Large intestine (tissue), 3 donors: ENCODE measurements at regions not wholly inside any gene's neighbourhood (a gene's known extent, or its start where the extent isn't known, plus 50 kb on each side); places are given as distances from the start of the nearest gene placed in this dataset.
A peak's percentile ranks its signal among the peaks of the same experiment; 100 is the strongest.
"Not testable (repeated sequence)": the region's sequence is repeated elsewhere in the genome, so short reads cannot be mapped to it uniquely, and the experiment has no call there.

Source experiments
- DNase-seq, 2 donors: peaks; one replicate each; pipeline versions ENCODE4 v3.0.0 to v3.0.0-alpha.2; 2013
- H3K27ac ChIP-seq: one replicate; pipeline ENCODE4 v1.5.1; 2013; ENCODE audit warnings: low read length
- H3K27me3 ChIP-seq: 2 replicates; pipeline ENCODE4 v1.6.1; 2013; ENCODE audit warnings: low read length; ENCODE audit not compliant: control insufficient read depth, insufficient read depth
- H3K36me3 ChIP-seq: 2 replicates; pipeline ENCODE4 v1.6.1; 2013; ENCODE audit warnings: low read length; ENCODE audit not compliant: control insufficient read depth, insufficient read depth
- H3K4me1 ChIP-seq: one replicate; pipeline ENCODE4 v1.6.1; 2013; ENCODE audit warnings: low read length; ENCODE audit not compliant: control insufficient read depth, insufficient read depth
- H3K4me3 ChIP-seq: one replicate; pipeline ENCODE4 v1.5.1; 2013; ENCODE audit warnings: low read length
- H3K9me3 ChIP-seq: one replicate; pipeline ENCODE4 v1.6.1; 2013; ENCODE audit warnings: mild to moderate bottlenecking, low read depth, low read length, moderate library complexity; ENCODE audit not compliant: control insufficient read depth
- WGBS: methylation state at CpG from one replicate; pipeline ENCODE4 v1.1.5; 2013; ENCODE audit warnings: low lambda C conversion rate; ENCODE audit not compliant: insufficient coverage; 5-methylcytosine and 5-hydroxymethylcytosine counted together

GRCh38 chr10:90293616-90294015 is 564.2 kb downstream of the HTR7 start:
- whole genome bisulfite sequencing = 0% methylated on average over 2 of the region's 4 CpGs
- Histone ChIP-seq H3K27ac (no peak overlapping the region), H3K27me3 (no peaks in the 10 kb centered on the region), H3K4me3 (no peak overlapping the region), H3K9me3 (no peaks in the 10 kb centered on the region), H3K36me3 (no peaks in the 10 kb centered on the region), H3K4me1 (no peaks in the 10 kb centered on the region)
- peak; percentile 37 to 73 for DNase-seq

DNA sequence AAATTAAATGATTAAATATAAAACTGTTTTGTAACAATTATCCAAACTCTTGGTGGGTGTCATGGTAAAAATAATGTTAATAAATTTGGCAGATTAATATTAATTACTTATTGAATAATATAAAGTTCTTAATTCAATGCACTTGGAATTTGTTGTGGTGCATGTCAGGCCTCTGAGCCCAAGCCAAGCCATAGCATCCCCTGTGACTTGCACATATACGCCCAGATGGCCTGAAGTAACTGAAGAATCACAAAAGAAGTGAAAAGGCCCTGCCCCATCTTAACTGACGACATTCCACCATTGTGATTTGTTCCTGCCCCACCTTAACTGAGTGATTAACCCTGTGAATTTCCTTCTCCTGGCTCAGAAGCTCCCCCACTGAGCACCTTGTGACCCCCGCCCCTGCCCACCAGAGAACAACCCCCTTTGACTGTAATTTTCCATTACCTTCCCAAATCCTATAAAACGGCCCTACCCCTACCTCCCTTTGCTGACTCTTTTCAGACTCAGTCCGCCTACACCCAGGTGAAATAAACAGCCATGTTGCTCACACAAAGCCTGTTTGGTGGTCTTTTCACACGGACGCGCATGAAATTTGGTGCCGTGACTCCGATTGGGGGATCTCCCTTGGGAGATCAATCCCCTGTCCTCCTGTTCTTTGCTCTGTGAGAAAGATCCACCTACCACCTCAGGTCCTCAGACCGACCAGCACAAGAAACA is 562.9 kb downstream of the HTR7 start:
- not testable (repeated sequence) for H3K27me3 ChIP-seq, H3K4me3 ChIP-seq, H3K9me3 ChIP-seq, H3K36me3 ChIP-seq, H3K27ac ChIP-seq, DNase-seq, H3K4me1 ChIP-seq
- WGBS = 100% methylated on average over 2 of the region's 11 CpGs

DNA sequence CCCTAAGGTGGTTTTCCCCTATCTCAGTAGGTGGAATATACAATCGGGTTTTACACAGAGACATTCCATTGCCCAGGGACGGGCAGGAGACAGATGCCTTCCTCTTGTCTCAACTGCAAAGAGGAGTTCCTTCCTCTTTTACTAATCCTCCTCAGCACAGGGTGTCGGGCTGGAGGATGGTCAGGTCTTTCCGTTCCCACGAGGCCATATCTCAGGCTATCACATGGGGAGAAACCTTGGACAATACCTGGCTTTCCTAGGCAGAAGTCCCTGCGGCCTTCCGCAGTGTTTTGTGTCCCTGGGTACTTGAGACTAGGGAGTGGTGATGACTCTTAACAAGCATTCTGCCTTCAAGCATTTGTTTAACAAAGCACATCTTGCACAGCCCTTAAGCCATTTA is 555.8 kb downstream of the HTR7 start:
- not testable (repeated sequence) for H3K4me1 ChIP-seq, H3K36me3 ChIP-seq, H3K9me3 ChIP-seq, DNase-seq, H3K4me3 ChIP-seq, H3K27ac ChIP-seq, H3K27me3 ChIP-seq
- WGBS = 50% methylated on average over 2 of the region's 7 CpGs

DNA sequence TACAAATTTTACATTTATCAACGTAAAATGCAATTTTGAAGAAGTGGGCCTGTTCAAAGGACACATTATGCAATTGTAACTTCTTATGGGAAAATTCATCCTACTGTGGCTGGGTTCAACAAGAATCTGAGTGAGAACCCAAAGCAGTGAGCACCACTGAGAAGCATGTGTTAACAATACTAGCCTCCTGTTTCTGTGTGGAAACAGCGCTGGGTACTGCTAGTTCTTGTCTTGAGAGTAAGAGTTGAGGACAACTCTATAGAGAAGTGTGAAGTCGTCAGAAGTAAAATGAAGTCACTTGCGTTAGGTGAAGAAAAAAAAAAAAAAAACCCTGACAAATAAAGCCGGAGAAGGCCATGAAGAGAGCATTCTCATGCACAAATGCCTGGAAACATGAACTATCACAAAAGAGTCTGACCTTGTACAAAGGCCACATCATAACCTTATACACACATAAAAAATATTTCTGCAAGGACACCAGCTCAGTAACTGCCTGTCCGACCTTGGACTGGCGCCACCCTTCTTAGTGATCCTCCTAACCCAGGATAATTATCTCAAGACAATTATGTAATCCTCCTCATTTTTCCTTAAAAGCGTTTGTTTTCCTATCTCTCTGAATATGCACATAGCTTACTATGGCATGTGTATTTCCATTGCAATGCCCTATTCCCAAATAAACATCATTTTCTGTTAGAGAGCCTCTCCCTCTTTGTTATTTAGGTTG is 554.9 kb downstream of the HTR7 start:
- Histone ChIP-seq H3K9me3 (no peaks in the 10 kb centered on the region), H3K4me1 (no peaks in the 10 kb centered on the region), H3K4me3 (no peak overlapping the region), H3K27ac (no peak overlapping the region), H3K36me3 (no peaks in the 10 kb centered on the region), H3K27me3 (no peaks in the 10 kb centered on the region)
- WGBS = 50% methylated on average over 5 of the region's 8 CpGs
- peak in 1 of 2 donors; percentile 12 for DNase-seq

GRCh38 chr10:90304533-90304932 is 553.3 kb downstream of the HTR7 start:
- WGBS = 0% methylated on average over 1 of the region's 1 CpG
- Histone ChIP-seq H3K27me3 (no peaks in the 10 kb centered on the region), H3K36me3 (no peaks in the 10 kb centered on the region), H3K4me1 (no peaks in the 10 kb centered on the region), H3K4me3 (no peak overlapping the region), H3K27ac (no peak overlapping the region), H3K9me3 (no peaks in the 10 kb centered on the region)
- DNase-seq = no peak

DNA sequence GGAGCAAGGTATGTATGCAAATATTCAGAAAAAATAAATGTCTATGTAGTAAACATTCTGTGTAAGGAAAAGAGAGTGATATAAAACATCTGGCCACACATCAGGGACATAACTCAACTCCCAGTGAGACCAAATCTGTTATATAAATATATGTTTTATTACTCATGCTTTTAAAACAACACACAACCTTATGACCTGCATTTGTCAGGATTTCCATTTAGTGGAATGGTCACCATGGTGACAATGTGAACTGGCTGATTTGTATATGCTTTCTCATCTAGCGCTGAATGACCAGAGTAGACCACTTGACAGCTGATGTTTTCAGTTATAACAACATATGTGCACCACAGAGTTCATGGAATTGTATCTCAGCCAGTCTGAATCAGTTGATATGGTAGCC is 551.7 kb downstream of the HTR7 start:
- no CpG with 5 or more reads among the region's 1 CpG for WGBS
- no peaks in the 10 kb centered on the region for H3K4me1 ChIP-seq
- no peak overlapping the region for H3K27ac ChIP-seq
- no peak overlapping the region for H3K4me3 ChIP-seq
- no peaks in the 10 kb centered on the region for H3K9me3 ChIP-seq
- H3K27me3 ChIP-seq = no peaks in the 10 kb centered on the region
- peak in 1 of 2 donors; percentile 26 for DNase-seq
- no peaks in the 10 kb centered on the region for H3K36me3 ChIP-seq

DNA sequence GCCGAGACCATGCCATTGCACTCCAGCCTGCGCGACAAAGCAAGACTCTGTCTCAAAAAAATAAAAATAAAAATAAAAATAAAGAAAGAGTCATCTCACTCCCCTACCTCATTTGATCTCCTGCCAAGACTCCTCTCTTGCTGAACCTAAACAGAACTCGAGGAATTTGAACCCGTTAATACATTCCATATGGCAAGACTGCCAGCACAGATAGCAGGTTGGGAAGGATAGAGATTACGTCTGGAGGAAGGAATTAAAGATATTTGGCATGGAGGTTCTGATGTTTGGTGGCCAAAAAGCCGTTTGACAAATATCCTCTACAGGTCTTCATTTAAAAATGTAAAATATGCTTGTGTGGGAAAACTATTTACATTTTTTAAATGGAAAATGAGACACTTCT is 549.6 kb downstream of the HTR7 start:
- H3K9me3 ChIP-seq = no peaks in the 10 kb centered on the region
- no peaks in the 10 kb centered on the region for H3K36me3 ChIP-seq
- no peak for DNase-seq
- no peaks in the 10 kb centered on the region for H3K27me3 ChIP-seq
- no peak overlapping the region for H3K4me3 ChIP-seq
- WGBS = 73% methylated on average over 3 of the region's 7 CpGs
- no peaks in the 10 kb centered on the region for H3K4me1 ChIP-seq
- H3K27ac ChIP-seq = no peak overlapping the region

GRCh38 chr10:90313576-90314325 is 544.1 kb downstream of the HTR7 start:
- Histone ChIP-seq H3K36me3 (no peaks in the 10 kb centered on the region), H3K27me3 (no peaks in the 10 kb centered on the region), H3K4me3 (no peak overlapping the region), H3K4me1 (peaks cover 8% of the 10 kb centered on the region), H3K9me3 (no peaks in the 10 kb centered on the region), H3K27ac (no peak overlapping the region)
- WGBS = 50% methylated on average over 1 of the region's 3 CpGs
- DNase-seq = peak in 1 of 2 donors; percentile 43

DNA sequence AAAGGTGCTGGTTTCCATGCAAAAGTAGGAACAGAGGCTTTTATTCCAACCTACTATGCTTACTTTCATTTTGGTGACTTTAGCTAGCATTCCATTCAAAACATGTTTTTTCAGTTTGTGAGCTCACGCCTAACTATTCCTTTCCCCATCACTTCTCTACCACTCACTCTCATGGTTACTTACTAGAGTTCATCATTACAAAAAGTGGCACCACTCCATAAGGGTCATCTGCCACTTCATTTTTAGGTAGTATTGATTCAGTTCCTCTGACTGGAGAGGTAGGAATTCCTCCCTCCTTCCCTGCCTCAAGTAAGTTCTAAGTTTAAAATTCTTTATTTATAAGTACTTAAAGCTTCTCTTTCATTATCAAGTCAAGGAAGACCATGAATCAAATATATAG is 543.1 kb downstream of the HTR7 start:
- Histone ChIP-seq H3K27me3 (no peaks in the 10 kb centered on the region), H3K36me3 (no peaks in the 10 kb centered on the region), H3K27ac (no peak overlapping the region), H3K9me3 (no peaks in the 10 kb centered on the region), H3K4me3 (no peak overlapping the region), H3K4me1 (peaks cover 11% of the 10 kb centered on the region)
- WGBS = 88% methylated on average over 1 of the region's 1 CpG
- DNase-seq = no peak

DNA sequence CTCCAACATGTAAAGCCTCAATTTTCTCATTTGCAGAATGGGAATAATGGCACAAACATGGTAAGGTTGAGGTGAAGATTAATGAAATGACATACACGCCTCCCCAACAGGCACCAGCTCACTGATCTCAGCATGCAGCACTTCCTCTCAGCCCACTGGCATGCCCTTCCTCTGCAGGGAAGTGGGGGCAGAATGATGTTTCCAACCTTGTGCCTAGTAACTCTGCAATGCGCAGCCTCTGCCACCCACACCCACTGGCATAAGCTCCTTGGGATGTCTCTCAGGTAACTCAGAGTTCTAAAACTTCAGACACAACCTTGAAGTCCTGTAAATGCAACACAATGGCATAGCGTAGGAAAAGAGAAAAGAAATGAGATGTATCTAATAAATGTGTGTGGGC is 540.7 kb downstream of the HTR7 start:
- H3K36me3 ChIP-seq = no peaks in the 10 kb centered on the region
- H3K4me3 ChIP-seq = no peak overlapping the region
- DNase-seq = no peak
- H3K4me1 ChIP-seq = peaks cover 11% of the 10 kb centered on the region
- 100% methylated on average over 1 of the region's 3 CpGs for WGBS
- no peaks in the 10 kb centered on the region for H3K9me3 ChIP-seq
- no peaks in the 10 kb centered on the region for H3K27me3 ChIP-seq
- no peak overlapping the region for H3K27ac ChIP-seq
